IMR-90 (cell line): ENCODE measurements at regions not wholly inside any gene's neighbourhood (a gene's known extent, or its start where the extent isn't known, plus 50 kb on each side); places are given as distances from the start of the nearest gene placed in this dataset.

Source experiments
- ATAC-seq: fragments of 200-7000 bp; cut with Tn5 transposase; 2 replicates; pipeline ENCODE4 v1.9.1; 2020; ENCODE audit warnings: low read depth, mild to moderate bottlenecking, moderate library complexity
- BruUV-seq: library from RNA; stranded (reverse); fragments of 400-500 nt; replicated peaks from 2 replicates; lab custom pipeline; 2021; lab: Mats Ljungman, UMichigan
- CTCF ChIA-PET: fragments of 300-600 bp; formaldehyde crosslinking; extraction: SDS; loops from one replicate; lab custom pipeline; 2021; ENCODE audit warnings: antibody characterized with exemption; lab: Yijun Ruan, JAX
- POLR2A ChIA-PET: fragments of 300-600 bp; sonication (Branson Sonifier 250); formaldehyde crosslinking; loops from one replicate; lab custom pipeline; 2022; ENCODE audit warnings: antibody characterized with exemption; ENCODE audit not compliant: unreplicated experiment; lab: Charles Lee
- DNase-seq: peaks from one replicate; pipeline ENCODE4 v3.0.0; 2013
- H2AFZ ChIP-seq: replicated peaks from 2 replicates; pipeline ENCODE3; 2013; ENCODE audit warnings: low read length, mild to moderate bottlenecking; ENCODE audit not compliant: poor library complexity
- H2AK5ac ChIP-seq: 2 replicates; pipeline ENCODE4 v1.6.1; 2013; ENCODE audit warnings: low read depth, low read length, inconsistent platforms
- H2AK9ac ChIP-seq: replicated peaks from 2 replicates; pipeline ENCODE3; 2013; ENCODE audit warnings: mild to moderate bottlenecking, low read depth, low read length, moderate library complexity; ENCODE audit not compliant: poor library complexity
- H2BK120ac ChIP-seq: 2 replicates; pipeline ENCODE4 v1.6.1; 2013; ENCODE audit warnings: low read depth, low read length, inconsistent platforms
- H2BK15ac ChIP-seq: 3 replicates; pipeline ENCODE4 v1.6.1; 2013; ENCODE audit warnings: low read depth, low read length, inconsistent platforms
- H2BK20ac ChIP-seq: 2 replicates; pipeline ENCODE4 v1.6.1; 2013; ENCODE audit warnings: low read depth, mild to moderate bottlenecking, inconsistent platforms, low read length, moderate library complexity
- H2BK5ac ChIP-seq: 2 replicates; pipeline ENCODE4 v1.6.1; 2013; ENCODE audit warnings: mild to moderate bottlenecking, low read depth, low read length, inconsistent platforms; ENCODE audit not compliant: poor library complexity, severe bottlenecking
- H3K14ac ChIP-seq: replicated peaks from 2 replicates; pipeline ENCODE4 v1.6.1; 2013; ENCODE audit warnings: low read depth, low read length, inconsistent platforms
- H3K18ac ChIP-seq: 2 replicates; pipeline ENCODE4 v1.6.1; 2013; ENCODE audit warnings: low read depth, low read length, control low read depth
- H3K23ac ChIP-seq: 2 replicates; pipeline ENCODE4 v1.6.1; 2013; ENCODE audit warnings: low read depth, low read length, inconsistent platforms
- H3K27ac ChIP-seq: 2 replicates; pipeline ENCODE4 v1.5.1; 2013; ENCODE audit warnings: mild to moderate bottlenecking, control low read depth, low read length; ENCODE audit not compliant: insufficient read depth
- H3K27me3 ChIP-seq: 2 replicates; pipeline ENCODE4 v1.6.1; 2013; ENCODE audit warnings: low read length; ENCODE audit not compliant: control insufficient read depth, insufficient read depth
- H3K36me3 ChIP-seq: 2 replicates; pipeline ENCODE4 v1.6.1; 2013; ENCODE audit warnings: low read length, mixed read lengths; ENCODE audit not compliant: control insufficient read depth, insufficient read depth
- H3K4ac ChIP-seq: 2 replicates; pipeline ENCODE4 v1.6.1; 2013; ENCODE audit warnings: low read depth, low read length, inconsistent platforms
- H3K4me1 ChIP-seq: 2 replicates; pipeline ENCODE4 v1.6.1; 2013; ENCODE audit warnings: low read length, mixed read lengths; ENCODE audit not compliant: control insufficient read depth, insufficient read depth
- H3K4me2 ChIP-seq: 2 replicates; pipeline ENCODE4 v1.6.1; 2013; ENCODE audit warnings: low read depth, mild to moderate bottlenecking, control low read depth, low read length, moderate library complexity
- H3K4me3 ChIP-seq: 2 replicates; pipeline ENCODE4 v1.5.1; 2013; ENCODE audit warnings: low read depth, mild to moderate bottlenecking, control low read depth, low read length, moderate library complexity; ENCODE audit not compliant: insufficient read depth
- H3K56ac ChIP-seq: 2 replicates; pipeline ENCODE4 v1.6.1; 2013; ENCODE audit warnings: low read length, inconsistent platforms; ENCODE audit not compliant: insufficient read depth; ENCODE audit errors: extremely low read depth
- H3K79me1 ChIP-seq, 2 experiments: 2 replicates each; pipeline ENCODE4 v1.6.1; 2013; ENCODE audit warnings: low read length in 2 of 2, inconsistent platforms in 1 of 2, low read depth in 1 of 2
- H3K9ac ChIP-seq: 2 replicates; pipeline ENCODE4 v1.6.1; 2013; ENCODE audit warnings: low read depth, low read length, control low read depth
- H3K9me1 ChIP-seq: 2 replicates; pipeline ENCODE4 v1.6.1; 2013; ENCODE audit warnings: low read length, inconsistent platforms; ENCODE audit not compliant: insufficient read depth
- H3K9me3 ChIP-seq: 2 replicates; pipeline ENCODE4 v1.6.1; 2013; ENCODE audit warnings: low read length; ENCODE audit not compliant: control insufficient read depth, insufficient read depth
- H4K20me1 ChIP-seq: 2 replicates; pipeline ENCODE4 v1.6.1; 2013; ENCODE audit warnings: low read length, inconsistent platforms; ENCODE audit not compliant: insufficient read depth
- H4K5ac ChIP-seq: 2 replicates; pipeline ENCODE4 v1.6.1; 2013; ENCODE audit warnings: mild to moderate bottlenecking, low read depth, low read length, control low read depth
- H4K8ac ChIP-seq, 2 experiments: 2 replicates each; pipeline ENCODE4 v1.6.1; 2013; ENCODE audit warnings: low read depth in 2 of 2, low read length in 2 of 2, control low read depth in 1 of 2, inconsistent platforms in 1 of 2
- H4K91ac ChIP-seq: 2 replicates; pipeline ENCODE4 v1.6.1; 2013; ENCODE audit warnings: low read depth, low read length, inconsistent platforms; ENCODE audit not compliant: insufficient read depth
- CHD1 ChIP-seq: IDR thresholded peaks from 2 replicates; pipeline ENCODE4 v1.6.1; 2012; ENCODE audit warnings: low read depth, low read length, improper control_type of control experiment
- NFE2L2 ChIP-seq: fragments of 150-350 bp; IDR thresholded peaks from 2 replicates; pipeline ENCODE4 v1.6.1; 2016; ENCODE audit warnings: low read depth, mild to moderate bottlenecking, low read length
- RFX5 ChIP-seq: IDR thresholded peaks from 2 replicates; pipeline ENCODE4 v1.8.0; 2012; ENCODE audit warnings: low read depth, mild to moderate bottlenecking, low read length, moderate library complexity
- SMC3 ChIP-seq: fragments of 150-350 bp; IDR thresholded peaks from 2 replicates; pipeline ENCODE4 v1.6.1; 2016; ENCODE audit warnings: low read depth, mild to moderate bottlenecking, antibody characterized with exemption, low read length, moderate library complexity
- WGBS, 2 experiments: methylation state at CpG; one replicate each; pipeline versions ENCODE4 v1.1.5 to v1.1.7; 2013; ENCODE audit warnings: missing lambda C conversion rate in 2 of 2; ENCODE audit not compliant: insufficient read length in 1 of 2; ENCODE audit errors: extremely low coverage in 2 of 2; 5-methylcytosine and 5-hydroxymethylcytosine counted together
- dilution Hi-C: fragments of 300-500 bp; cut with HindIII; formaldehyde crosslinking; loops from one replicate; pipeline ENCODE4 v1.14.3; 2018; ENCODE audit warnings: low sequenced_read_pairs; ENCODE audit not compliant: unreplicated experiment
- in situ Hi-C: fragments of 300-500 bp; cut with MboI; formaldehyde crosslinking; loops from 3 replicates; pipeline ENCODE4 v1.14.3; 2019; ENCODE audit warnings: low sequenced_read_pairs, inconsistent platforms, mixed read lengths
- intact Hi-C: fragments of 100-400 bp; cut with micrococcal nuclease; formaldehyde crosslinking; loops from 2 replicates; pipeline ENCODE4 v1.10.0; 2022
- TF ChIP-seq, protein P1 (sequence below): fragments of 150-350 bp; IDR thresholded peaks from 2 replicates; pipeline ENCODE4 v1.6.1; 2016; ENCODE audit warnings: low read depth, mild to moderate bottlenecking, low read length, moderate library complexity, borderline replicate concordance

DNA sequence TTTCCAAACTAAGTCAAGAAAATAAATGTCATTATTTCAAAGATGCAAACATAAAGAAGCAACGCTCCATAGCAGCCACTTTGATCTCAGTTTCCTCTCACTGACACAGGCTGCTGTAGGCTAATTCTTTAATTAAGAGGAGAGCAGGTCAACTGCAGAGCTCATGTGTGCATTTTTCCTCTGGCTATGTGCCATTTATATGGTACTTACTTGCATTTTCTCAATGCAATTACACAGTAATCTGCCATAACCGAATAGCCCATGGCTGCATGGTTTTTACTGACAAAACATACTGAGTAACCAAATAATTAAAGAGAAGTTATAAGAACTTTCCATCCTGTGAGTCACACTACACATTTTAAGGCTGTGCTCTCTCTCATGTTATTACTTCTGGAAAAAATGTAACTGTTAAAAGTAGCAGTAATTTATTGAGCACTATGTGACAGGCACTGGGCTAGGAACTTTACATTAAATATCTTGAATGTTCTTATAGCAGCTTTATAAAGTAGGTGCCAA, 122.0 kb downstream of the ELAPOR2 start:
- DNase-seq = no peak
- Histone ChIP-seq H3K23ac (no peak overlapping the region), H2BK20ac (no peak overlapping the region), H4K5ac (no peak overlapping the region), H3K27ac (no peak overlapping the region), H3K9me3 (no peaks in the 10 kb centered on the region), H3K9me1 (no peaks in the 10 kb centered on the region), H2AFZ (no peak overlapping the region), H2AK5ac (no peak overlapping the region), H3K27me3 (no peaks in the 10 kb centered on the region), H3K79me1 (no peaks in the 10 kb centered on the region), H3K4ac (no peak overlapping the region), H2BK120ac (no peak overlapping the region), H3K4me2 (no peak overlapping the region), H2BK5ac (no peak overlapping the region), H3K9ac (no peak overlapping the region), H3K56ac (no peak overlapping the region), H4K20me1 (no peaks in the 10 kb centered on the region), H3K4me1 (no peaks in the 10 kb centered on the region), H3K36me3 (no peaks in the 10 kb centered on the region), H3K14ac (no peak overlapping the region), H4K91ac (no peak overlapping the region), H3K18ac (no peak overlapping the region), H3K4me3 (no peak overlapping the region), H2AK9ac (no peak overlapping the region), H4K8ac (no peak overlapping the region), H2BK15ac (no peak overlapping the region)
- CTCF ChIA-PET = interaction anchor here (0.6 to 0.7 kb wide), 2 partner anchors 204 to 211 kb away, joined by 3 read pairs; no protein-coding TSS in a partner anchor
- TF ChIP-seq RFX5 (no peak), CHD1 (no peak), NFE2L2 (no peak), SMC3 (no peak)
- TF ChIP-seq, protein P1, sequence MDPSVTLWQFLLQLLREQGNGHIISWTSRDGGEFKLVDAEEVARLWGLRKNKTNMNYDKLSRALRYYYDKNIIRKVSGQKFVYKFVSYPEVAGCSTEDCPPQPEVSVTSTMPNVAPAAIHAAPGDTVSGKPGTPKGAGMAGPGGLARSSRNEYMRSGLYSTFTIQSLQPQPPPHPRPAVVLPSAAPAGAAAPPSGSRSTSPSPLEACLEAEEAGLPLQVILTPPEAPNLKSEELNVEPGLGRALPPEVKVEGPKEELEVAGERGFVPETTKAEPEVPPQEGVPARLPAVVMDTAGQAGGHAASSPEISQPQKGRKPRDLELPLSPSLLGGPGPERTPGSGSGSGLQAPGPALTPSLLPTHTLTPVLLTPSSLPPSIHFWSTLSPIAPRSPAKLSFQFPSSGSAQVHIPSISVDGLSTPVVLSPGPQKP = no peak
- no peak for ATAC-seq
- intact Hi-C loops = loop anchor here (5.0 to 10.0 kb wide), 2 partner anchors 480 to 947 kb away; no protein-coding TSS in a partner anchor
- dilution Hi-C loops = loop anchor here (25.0 kb wide), 1 partner anchor 200 kb away; no protein-coding TSS in a partner anchor
- POLR2A ChIA-PET = no interaction called here
- BruUV-seq = no TSS peak
- in situ Hi-C loops = loop anchor here (5.0 to 25.0 kb wide), 2 partner anchors 300 to 475 kb away; no protein-coding TSS in a partner anchor
- no CpG with 5 or more reads among the region's 2 CpGs for WGBS, 2 experiments
